ENCODE measurements at regions not wholly inside any gene's neighbourhood (a gene's known extent, or its start where the extent isn't known, plus 50 kb on each side); places are given as distances from the start of the nearest gene placed in this dataset.

- no peak for TF ChIP-seq ZBTB20 (tag by site-specific recombination; IDR thresholded peaks at IDR 0.05)
- no peak for TF ChIP-seq TCF7L2 (IDR thresholded peaks at IDR 0.05; ENCODE audit: borderline replicate concordance, low read depth, low read length)
- TF ChIP-seq CTCF (tag by site-specific recombination; IDR thresholded peaks at IDR 0.05): no peak
- no peak for TF ChIP-seq ZNF624 (tag by site-specific recombination; IDR thresholded peaks at IDR 0.05)
- TF ChIP-seq ZNF350 (tag by site-specific recombination; IDR thresholded peaks at IDR 0.05): no peak
- TF ChIP-seq ZNF670 (tag by site-specific recombination; IDR thresholded peaks at IDR 0.05; ENCODE audit: low read depth): no peak
- TF ChIP-seq ZNF133 (tag by site-specific recombination; IDR thresholded peaks at IDR 0.05): no peak
- TF ChIP-seq ZNF677 (tag by site-specific recombination; IDR thresholded peaks at IDR 0.05): no peak
- TF ChIP-seq PATZ1 (tag by site-specific recombination; IDR thresholded peaks at IDR 0.05): no peak
- TF ChIP-seq ZBTB11 (tag by site-specific recombination; conservative IDR thresholded peaks at IDR 0.05; ENCODE audit: low read depth): no peak
- TF ChIP-seq OVOL3 (tag by site-specific recombination; IDR thresholded peaks at IDR 0.05): no peak
- no peak for TF ChIP-seq GLI4 (tag by site-specific recombination; IDR thresholded peaks at IDR 0.05)
- no peak for TF ChIP-seq SCRT2 (tag by site-specific recombination; IDR thresholded peaks at IDR 0.05)
- TF ChIP-seq ZNF274 (IDR thresholded peaks at IDR 0.05; ENCODE audit: low read length): no peak
- no peak for TF ChIP-seq ZNF274 (tag by site-specific recombination; IDR thresholded peaks at IDR 0.05; ENCODE audit: borderline replicate concordance)
These were observed 185.0 kb upstream of the BTG1 start for GRCh38 chr12:92330654-92331053.
